Ovary (tissue), 3 donors: ENCODE measurements at regions not wholly inside any gene's neighbourhood (a gene's known extent, or its start where the extent isn't known, plus 50 kb on each side); places are given as distances from the start of the nearest gene placed in this dataset.

Source experiments
- CTCF ChIP-seq, 3 donors: fragments of 450-650 bp in 2 of 3; fragments of 200-600 bp in 1 of 3; IDR thresholded peaks; one replicate each; pipeline versions ENCODE4 v1.5.1 to v1.8.0; 2016 to 2022; ENCODE audit warnings: antibody characterized with exemption in 3 of 3, mild to moderate bottlenecking in 1 of 3
- EP300 ChIP-seq: sonication (generic); formaldehyde crosslinking; IDR thresholded peaks from one replicate; pipeline ENCODE4 v1.6.1; 2017; ENCODE audit warnings: antibody characterized with exemption
- POLR2A ChIP-seq: fragments of 450-650 bp; IDR thresholded peaks from one replicate; pipeline ENCODE4 v1.6.1; 2017; ENCODE audit warnings: antibody characterized with exemption, mild to moderate bottlenecking, moderate library complexity
- donor health status: DM: no; HTN: no; CAD: no.

- TF ChIP-seq CTCF (IDR thresholded peaks at IDR 0.05), result no peak
- no peak for TF ChIP-seq POLR2A
- no peak for TF ChIP-seq EP300
These were observed 614.5 kb downstream of the HDGFL1 start for GRCh38 chr6:23183846-23184245.
